ENCODE measurements at regions not wholly inside any gene's neighbourhood (a gene's known extent, or its start where the extent isn't known, plus 50 kb on each side); places are given as distances from the start of the nearest gene placed in this dataset.

DNA sequence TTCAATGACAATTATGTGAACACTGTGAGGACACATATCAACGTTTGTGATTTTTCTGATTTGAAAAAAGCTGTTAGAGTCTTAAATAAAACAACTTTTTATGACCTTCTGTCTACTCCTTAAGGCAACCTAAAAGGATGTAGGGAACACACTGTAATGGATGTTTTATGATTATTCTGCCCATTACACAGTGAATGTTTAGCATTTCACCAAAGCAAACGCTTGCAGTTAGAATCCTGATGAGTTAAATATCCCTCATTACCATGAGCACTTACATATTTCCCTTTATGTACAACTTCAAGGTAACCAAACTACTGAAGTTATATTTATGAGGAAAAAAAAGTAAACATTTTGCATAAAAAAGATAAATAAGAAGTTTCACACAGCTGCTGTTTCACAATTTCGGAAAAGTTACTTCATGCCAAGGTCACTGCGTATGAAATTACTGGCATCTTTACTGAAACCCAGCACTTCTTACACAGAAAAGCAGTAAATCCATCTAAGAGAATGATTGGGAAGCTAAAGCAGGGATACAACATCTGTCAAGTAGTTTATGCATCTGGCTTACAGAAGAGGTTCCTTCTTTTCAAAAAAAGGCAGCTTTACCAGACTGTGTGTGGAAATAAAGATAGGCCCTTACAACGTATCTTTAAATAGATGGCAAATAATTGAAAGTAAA lies 733.7 kb upstream of the ATXN8OS start:
- Histone ChIP-seq H3K4me1 (ENCODE audit: insufficient read depth, insufficient read length) (no peaks in the 10 kb centered on the region), H3K36me3 (ENCODE audit: insufficient read depth, insufficient read length, low read length) (no peaks in the 10 kb centered on the region), H3K9me3 (ENCODE audit: insufficient read depth, low read length) (no peaks in the 10 kb centered on the region), H3K27me3 (ENCODE audit: insufficient read depth, insufficient read length) (no peaks in the 10 kb centered on the region), H3K4me3 (ENCODE audit: insufficient read length, low read depth) (no peak overlapping the region), H3K9ac (ENCODE audit: insufficient read length, low read depth) (no peak overlapping the region)
- TF ChIP-seq ZNF274 (IDR thresholded peaks at IDR 0.05; ENCODE audit: low read depth, low read length), result no peak
- no peak for TF ChIP-seq SUZ12 (IDR thresholded peaks at IDR 0.05; ENCODE audit: extremely low read depth, insufficient read depth, insufficient read length)
- DNase-seq (ENCODE audit: low read depth, low spot score), result no peak

DNA sequence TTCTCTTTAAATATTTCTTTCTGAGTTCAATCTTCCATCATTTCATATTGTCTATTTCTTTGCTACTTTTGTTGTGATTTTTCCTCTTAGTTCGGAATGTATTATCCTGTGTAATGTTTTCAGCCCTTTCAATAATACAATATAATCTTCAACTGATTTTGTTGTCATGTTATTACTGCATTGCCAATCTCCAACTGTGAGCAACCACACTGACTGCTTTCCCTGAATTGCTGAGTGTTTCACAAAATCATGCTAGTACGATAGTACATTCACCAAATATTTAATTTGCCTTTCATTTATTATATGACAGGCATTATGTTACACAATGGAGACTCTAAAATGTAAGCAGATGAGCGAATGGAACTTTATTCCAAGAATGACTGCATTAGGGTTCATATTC lies 744.3 kb upstream of the ATXN8OS start:
- DNase-seq (ENCODE audit: low read depth, low spot score), result no peak
- TF ChIP-seq SUZ12 (IDR thresholded peaks at IDR 0.05; ENCODE audit: extremely low read depth, insufficient read depth, insufficient read length) (no peak), YY1 (IDR thresholded peaks at IDR 0.05; ENCODE audit: insufficient read depth, insufficient read length) (no peak), ZNF274 (IDR thresholded peaks at IDR 0.05; ENCODE audit: low read depth, low read length) (no peak)
- H3K9ac ChIP-seq (ENCODE audit: insufficient read length, low read depth), result no peak overlapping the region
- H3K27me3 ChIP-seq (ENCODE audit: insufficient read depth, insufficient read length), result no peaks in the 10 kb centered on the region
- H3K36me3 ChIP-seq (ENCODE audit: insufficient read depth, insufficient read length, low read length), result no peaks in the 10 kb centered on the region
- H3K9me3 ChIP-seq (ENCODE audit: insufficient read depth, low read length), result no peaks in the 10 kb centered on the region
- H3K4me3 ChIP-seq (ENCODE audit: insufficient read length, low read depth), result no peak overlapping the region
- no peaks in the 10 kb centered on the region for H3K4me1 ChIP-seq (ENCODE audit: insufficient read depth, insufficient read length)

DNA sequence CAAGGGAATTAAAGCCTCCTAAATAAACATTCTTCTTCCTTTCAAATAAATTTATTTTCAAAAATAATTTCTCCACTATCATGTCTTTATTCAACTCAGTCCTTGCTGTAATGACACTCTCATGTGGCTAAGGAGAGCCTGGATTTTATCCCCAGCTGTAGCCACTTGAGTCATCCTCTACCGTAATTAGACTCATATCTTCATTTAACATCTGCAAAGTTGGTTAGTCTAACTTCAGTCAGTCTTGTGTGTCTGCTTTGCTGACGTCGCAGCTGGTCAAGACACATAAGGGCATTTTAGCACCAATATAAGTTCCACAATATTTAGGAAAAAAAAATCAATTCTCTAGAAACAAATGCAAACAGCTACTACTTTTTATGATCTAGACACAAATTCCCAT lies 776.4 kb upstream of the ATXN8OS start:
- DNase-seq (ENCODE audit: low read depth, low spot score), result no peak
- no peaks in the 10 kb centered on the region for H3K4me1 ChIP-seq (ENCODE audit: insufficient read depth, insufficient read length)
- no peak overlapping the region for H3K4me3 ChIP-seq (ENCODE audit: insufficient read length, low read depth)
- no peak overlapping the region for H3K9ac ChIP-seq (ENCODE audit: insufficient read length, low read depth)
- no peak for TF ChIP-seq SUZ12 (IDR thresholded peaks at IDR 0.05; ENCODE audit: extremely low read depth, insufficient read depth, insufficient read length)
- no peaks in the 10 kb centered on the region for H3K9me3 ChIP-seq (ENCODE audit: insufficient read depth, low read length)
- H3K27me3 ChIP-seq (ENCODE audit: insufficient read depth, insufficient read length), result no peaks in the 10 kb centered on the region
- no peaks in the 10 kb centered on the region for H3K36me3 ChIP-seq (ENCODE audit: insufficient read depth, insufficient read length, low read length)

DNA sequence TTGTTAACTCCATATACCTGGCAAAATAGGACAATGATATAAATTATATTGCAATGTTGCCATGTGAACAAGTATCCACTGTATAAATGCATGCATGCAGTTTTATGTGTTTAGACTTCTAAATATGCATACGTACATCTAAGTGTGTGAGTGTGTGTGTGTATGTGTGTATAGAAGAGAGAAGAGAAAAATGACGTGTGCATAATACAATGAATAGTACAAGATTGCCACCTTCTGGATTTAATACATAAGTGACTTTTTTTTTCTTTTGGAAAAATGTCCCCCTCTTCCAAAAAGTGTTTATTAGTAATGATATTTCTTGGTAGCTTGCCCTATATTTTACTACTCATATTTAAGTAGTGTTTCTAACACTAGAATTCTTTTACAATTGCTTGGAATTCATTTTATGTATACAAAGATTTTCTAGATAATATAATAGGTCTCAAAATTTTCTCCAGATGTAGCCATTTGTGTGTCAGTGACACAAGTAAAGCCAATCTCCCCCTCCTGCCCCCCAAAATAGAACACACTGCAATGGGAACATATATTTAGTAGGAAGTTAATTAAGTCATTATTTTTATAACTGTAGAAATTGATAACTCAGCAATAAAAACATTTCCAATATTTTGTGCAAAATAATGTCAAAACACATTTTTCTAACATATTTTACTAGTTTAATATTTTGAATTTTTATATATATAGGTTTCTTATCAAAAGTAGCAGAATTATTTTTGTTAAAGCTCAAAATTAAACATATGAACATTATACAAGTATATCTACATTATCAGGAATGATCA lies 783.3 kb upstream of the ATXN8OS start:
- Histone ChIP-seq H3K27me3 (ENCODE audit: insufficient read depth, insufficient read length) (no peaks in the 10 kb centered on the region), H3K4me1 (ENCODE audit: insufficient read depth, insufficient read length) (no peaks in the 10 kb centered on the region), H3K4me3 (ENCODE audit: insufficient read length, low read depth) (no peak overlapping the region), H3K36me3 (ENCODE audit: insufficient read depth, insufficient read length, low read length) (no peaks in the 10 kb centered on the region), H3K9ac (ENCODE audit: insufficient read length, low read depth) (no peak overlapping the region), H3K9me3 (ENCODE audit: insufficient read depth, low read length) (no peaks in the 10 kb centered on the region)
- TF ChIP-seq ZNF274 (IDR thresholded peaks at IDR 0.05; ENCODE audit: low read depth, low read length), result no peak
- TF ChIP-seq YY1 (IDR thresholded peaks at IDR 0.05; ENCODE audit: insufficient read depth, insufficient read length), result no peak
- TF ChIP-seq SUZ12 (IDR thresholded peaks at IDR 0.05; ENCODE audit: extremely low read depth, insufficient read depth, insufficient read length), result no peak
- no peak for DNase-seq (ENCODE audit: low read depth, low spot score)

DNA sequence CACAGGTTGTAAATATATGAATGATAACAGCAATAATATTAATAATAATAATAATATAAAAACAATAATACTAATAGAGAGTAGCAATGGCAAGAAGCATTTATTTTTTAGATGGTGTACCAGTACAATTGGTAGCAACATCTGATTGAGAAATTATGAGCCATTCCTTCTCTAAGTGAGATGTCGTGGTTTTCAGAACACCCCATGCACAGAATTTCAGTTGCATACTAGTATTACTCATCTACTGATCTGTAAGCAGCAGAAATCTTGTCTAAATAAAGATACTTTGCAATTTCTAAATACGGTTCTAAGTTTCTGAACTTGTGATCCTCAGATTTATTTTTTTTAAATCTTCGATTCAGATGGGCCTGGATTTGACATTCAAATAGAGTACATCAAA lies 788.0 kb upstream of the ATXN8OS start:
- no peaks in the 10 kb centered on the region for H3K36me3 ChIP-seq (ENCODE audit: insufficient read depth, insufficient read length, low read length)
- TF ChIP-seq SUZ12 (IDR thresholded peaks at IDR 0.05; ENCODE audit: extremely low read depth, insufficient read depth, insufficient read length) (no peak), YY1 (IDR thresholded peaks at IDR 0.05; ENCODE audit: insufficient read depth, insufficient read length) (no peak), ZNF274 (IDR thresholded peaks at IDR 0.05; ENCODE audit: low read depth, low read length) (no peak)
- no peak for DNase-seq (ENCODE audit: low read depth, low spot score)
- no peaks in the 10 kb centered on the region for H3K27me3 ChIP-seq (ENCODE audit: insufficient read depth, insufficient read length)
- no peak overlapping the region for H3K9ac ChIP-seq (ENCODE audit: insufficient read length, low read depth)
- no peaks in the 10 kb centered on the region for H3K4me1 ChIP-seq (ENCODE audit: insufficient read depth, insufficient read length)
- H3K9me3 ChIP-seq (ENCODE audit: insufficient read depth, low read length), result no peaks in the 10 kb centered on the region
- no peak overlapping the region for H3K4me3 ChIP-seq (ENCODE audit: insufficient read length, low read depth)

DNA sequence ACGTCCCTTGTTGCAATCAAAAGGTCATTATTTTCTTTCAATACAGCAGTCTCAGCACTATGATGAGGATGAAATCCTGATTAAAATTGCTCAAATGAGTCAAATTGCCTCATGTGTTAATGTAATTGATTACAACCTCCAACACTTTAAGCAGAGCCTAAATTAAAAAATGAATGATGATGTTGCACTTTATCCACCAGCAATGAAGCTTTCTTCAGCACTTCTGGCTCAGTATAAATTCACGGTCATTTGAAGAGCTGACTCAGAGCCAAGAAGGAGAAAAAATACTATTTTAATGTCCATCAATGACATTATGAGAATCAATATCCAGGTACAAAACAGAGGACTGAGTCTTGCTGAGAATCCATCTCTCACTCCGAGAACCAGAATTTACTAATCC lies 792.6 kb upstream of the ATXN8OS start:
- Histone ChIP-seq H3K4me3 (ENCODE audit: insufficient read length, low read depth) (no peak overlapping the region), H3K36me3 (ENCODE audit: insufficient read depth, insufficient read length, low read length) (no peaks in the 10 kb centered on the region), H3K9ac (ENCODE audit: insufficient read length, low read depth) (no peak overlapping the region), H3K9me3 (ENCODE audit: insufficient read depth, low read length) (no peaks in the 10 kb centered on the region), H3K4me1 (ENCODE audit: insufficient read depth, insufficient read length) (no peaks in the 10 kb centered on the region), H3K27me3 (ENCODE audit: insufficient read depth, insufficient read length) (no peaks in the 10 kb centered on the region)
- no peak for DNase-seq (ENCODE audit: low read depth, low spot score)
- TF ChIP-seq ZNF274 (IDR thresholded peaks at IDR 0.05; ENCODE audit: low read depth, low read length) (no peak), SUZ12 (IDR thresholded peaks at IDR 0.05; ENCODE audit: extremely low read depth, insufficient read depth, insufficient read length) (no peak), YY1 (IDR thresholded peaks at IDR 0.05; ENCODE audit: insufficient read depth, insufficient read length) (no peak)

DNA sequence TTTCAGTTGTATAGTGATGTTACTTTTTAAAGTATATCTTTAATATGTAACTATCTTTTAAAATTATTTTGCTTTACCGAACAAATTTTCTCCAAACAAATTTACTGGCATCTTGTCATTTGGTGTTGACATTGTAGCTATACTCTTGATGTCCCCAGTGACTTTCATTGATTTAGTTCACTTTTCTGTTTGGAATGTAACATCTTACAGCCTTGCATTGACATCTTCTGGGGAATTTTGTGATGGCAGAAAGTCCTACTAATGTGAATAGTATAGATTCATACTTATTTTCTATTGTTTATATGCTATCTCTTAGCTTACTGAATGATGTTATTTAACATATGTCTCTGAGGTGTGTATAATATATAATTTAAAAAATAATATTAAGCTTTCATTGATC lies 800.9 kb upstream of the ATXN8OS start:
- H3K4me3 ChIP-seq (ENCODE audit: insufficient read length, low read depth), result no peak overlapping the region
- H3K9ac ChIP-seq (ENCODE audit: insufficient read length, low read depth), result no peak overlapping the region
- no peaks in the 10 kb centered on the region for H3K9me3 ChIP-seq (ENCODE audit: insufficient read depth, low read length)
- no peak for DNase-seq (ENCODE audit: low read depth, low spot score)
- TF ChIP-seq YY1 (IDR thresholded peaks at IDR 0.05; ENCODE audit: insufficient read depth, insufficient read length) (no peak), SUZ12 (IDR thresholded peaks at IDR 0.05; ENCODE audit: extremely low read depth, insufficient read depth, insufficient read length) (no peak), ZNF274 (IDR thresholded peaks at IDR 0.05; ENCODE audit: low read depth, low read length) (no peak)
- no peaks in the 10 kb centered on the region for H3K36me3 ChIP-seq (ENCODE audit: insufficient read depth, insufficient read length, low read length)
- H3K4me1 ChIP-seq (ENCODE audit: insufficient read depth, insufficient read length), result no peaks in the 10 kb centered on the region
- no peaks in the 10 kb centered on the region for H3K27me3 ChIP-seq (ENCODE audit: insufficient read depth, insufficient read length)
